ENCODE measurements at regions not wholly inside any gene's neighbourhood (a gene's known extent, or its start where the extent isn't known, plus 50 kb on each side); places are given as distances from the start of the nearest gene placed in this dataset.

- H2AFZ ChIP-seq (ENCODE audit: low read length): no peak overlapping the region
- H3K4me2 ChIP-seq (ENCODE audit: insufficient read depth in 1 of 2, low read depth in 2 of 2, low read length in 2 of 2): no peak overlapping the region
- H2BK12ac ChIP-seq (ENCODE audit: low read depth, low read length): no peak overlapping the region
- H3K23me2 ChIP-seq (ENCODE audit: low read depth, low read length): no peaks in the 10 kb centered on the region
- no peak overlapping the region for H2AK5ac ChIP-seq (ENCODE audit: low read depth, low read length)
- no peaks in the 10 kb centered on the region for H3K36me3 ChIP-seq (ENCODE audit: control insufficient read depth in 2 of 4, insufficient read depth in 4 of 4, low read length in 3 of 4)
- H3K23ac ChIP-seq (ENCODE audit: insufficient read length): no peak overlapping the region
- no peak for DNase-seq (ENCODE audit: low read depth in 1 of 2, low spot score in 2 of 2)
- no peak overlapping the region for H4K91ac ChIP-seq (replicated peaks; ENCODE audit: insufficient read length, low read length)
- ChIA-PET CTCF (ENCODE audit: partially characterized antibody) (interaction anchor here (0.6 to 1.7 kb wide), 6 partner anchors 24 to 675 kb away, joined by 3 to 6 read pairs (median 3); no protein-coding TSS in a partner anchor), POLR2A (ENCODE audit: partially characterized antibody) (interaction anchor here (1.2 kb wide), 1 partner anchor 23 kb away, joined by 3 read pairs; no protein-coding TSS in a partner anchor)
- H3K4me1 ChIP-seq (replicated peaks in 1 of 4; ENCODE audit: control insufficient read depth in 3 of 4, insufficient read depth in 4 of 4, low read length in 3 of 4): peaks cover 0 to 5% (median 4%) of the 10 kb centered on the region in 4 experiments; a peak in 3 of 7 replicates
- H3K79me2 ChIP-seq (ENCODE audit: control insufficient read depth in 1 of 2, insufficient read depth in 2 of 2, low read length in 2 of 2): no peaks in the 10 kb centered on the region
- H4K8ac ChIP-seq (ENCODE audit: extremely low read depth, insufficient read depth, low read length): no peak overlapping the region
- H2BK120ac ChIP-seq (replicated peaks; ENCODE audit: low read depth, low read length): no peak overlapping the region
- 80% methylated on average over 3 of the region's 3 CpGs; no CpG with 5 or more reads in 1 of the 2 experiments for WGBS, 2 experiments (ENCODE audit: extremely low coverage in 1 of 2, insufficient coverage in 1 of 2, insufficient read length in 1 of 2, insufficient replicate concordance in 2 of 2, low coverage in 1 of 2, low lambda C conversion rate in 2 of 2, missing lambda C conversion rate in 1 of 2)
- H4K20me1 ChIP-seq (replicated peaks in 1 of 2; ENCODE audit: control insufficient read depth in 1 of 2, insufficient read depth in 2 of 2, low read length in 2 of 2): no peaks in the 10 kb centered on the region
- no peak for FAIRE-seq
- no peak overlapping the region for H3K56ac ChIP-seq (replicated peaks; ENCODE audit: insufficient read length, low read depth, low read length)
- H3K27me3 ChIP-seq (replicated peaks in 1 of 4; ENCODE audit: control insufficient read depth in 3 of 4, extremely low read depth in 1 of 4, insufficient read depth in 3 of 4, low read length in 3 of 4): no peaks in the 10 kb centered on the region
- H4K5ac ChIP-seq (ENCODE audit: insufficient read length, low read depth, low read length): no peak overlapping the region
- no peak overlapping the region for H3K4ac ChIP-seq (replicated peaks; ENCODE audit: insufficient read length, low read depth, low read length)
- H3K14ac ChIP-seq (ENCODE audit: insufficient read length): no peak overlapping the region
- H2BK15ac ChIP-seq (ENCODE audit: low read length): no peak overlapping the region
- H3K79me1 ChIP-seq (ENCODE audit: low read depth, low read length): no peaks in the 10 kb centered on the region
- H2BK5ac ChIP-seq (ENCODE audit: low read depth, low read length): no peak overlapping the region
- no peak overlapping the region for H2BK20ac ChIP-seq (ENCODE audit: low read length)
- no peak overlapping the region for H3K4me3 ChIP-seq (ENCODE audit: extremely low read depth in 1 of 4, insufficient read depth in 2 of 4, low read depth in 3 of 4, low read length in 4 of 4)
- H3K27ac ChIP-seq (ENCODE audit: low read depth, low read length): no peak overlapping the region
- no peak overlapping the region for H3K9ac ChIP-seq (replicated peaks in 1 of 4; ENCODE audit: extremely low read depth in 1 of 4, low read depth in 3 of 4, low read length in 3 of 4)
- H3K18ac ChIP-seq (ENCODE audit: extremely low read depth, low read length): no peak overlapping the region
- no peaks in the 10 kb centered on the region for H3K9me3 ChIP-seq (ENCODE audit: insufficient read depth in 2 of 2, low read depth in 1 of 2, low read length in 1 of 2)
- no peak for TF ChIP-seq RAD21 (IDR thresholded peaks at IDR 0.05 in 1 of 2, conservative IDR thresholded peaks at IDR 0.05 in 1 of 2; ENCODE audit: low read depth in 2 of 2, low read length in 2 of 2)
- TF ChIP-seq CTBP2 (IDR thresholded peaks at IDR 0.05; ENCODE audit: borderline replicate concordance, insufficient read depth, insufficient read length, low read length): no peak
- no peak for TF ChIP-seq BRCA1 (IDR thresholded peaks at IDR 0.05; ENCODE audit: low read depth, low read length)
- TF ChIP-seq YY1 (IDR thresholded peaks at IDR 0.05; ENCODE audit: low read depth, low read length): no peak
- no peak for TF ChIP-seq SUZ12 (IDR thresholded peaks at IDR 0.05; ENCODE audit: low read length)
- TF ChIP-seq BCL11A (IDR thresholded peaks at IDR 0.05; ENCODE audit: low read depth in 2 of 2, low read length in 2 of 2): no peak
- TF ChIP-seq FOSL1 (IDR thresholded peaks at IDR 0.05; ENCODE audit: insufficient read depth, low read depth, low read length): no peak
- TF ChIP-seq POU5F1 (IDR thresholded peaks at IDR 0.05; ENCODE audit: low read depth, low read length): no peak
- no peak for TF ChIP-seq CREB1 (IDR thresholded peaks at IDR 0.05)
- no peak for TF ChIP-seq POLR2A (IDR thresholded peaks at IDR 0.05; ENCODE audit: control extremely low read depth in 1 of 2, low read depth in 2 of 2, low read length in 2 of 2)
- TF ChIP-seq, protein P1, sequence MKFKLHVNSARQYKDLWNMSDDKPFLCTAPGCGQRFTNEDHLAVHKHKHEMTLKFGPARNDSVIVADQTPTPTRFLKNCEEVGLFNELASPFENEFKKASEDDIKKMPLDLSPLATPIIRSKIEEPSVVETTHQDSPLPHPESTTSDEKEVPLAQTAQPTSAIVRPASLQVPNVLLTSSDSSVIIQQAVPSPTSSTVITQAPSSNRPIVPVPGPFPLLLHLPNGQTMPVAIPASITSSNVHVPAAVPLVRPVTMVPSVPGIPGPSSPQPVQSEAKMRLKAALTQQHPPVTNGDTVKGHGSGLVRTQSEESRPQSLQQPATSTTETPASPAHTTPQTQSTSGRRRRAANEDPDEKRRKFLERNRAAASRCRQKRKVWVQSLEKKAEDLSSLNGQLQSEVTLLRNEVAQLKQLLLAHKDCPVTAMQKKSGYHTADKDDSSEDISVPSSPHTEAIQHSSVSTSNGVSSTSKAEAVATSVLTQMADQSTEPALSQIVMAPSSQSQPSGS (IDR thresholded peaks at IDR 0.05; ENCODE audit: low read length): no peak
- TF ChIP-seq ASH2L (IDR thresholded peaks at IDR 0.05; ENCODE audit: low read length): no peak
- no peak for TF ChIP-seq TAF1 (IDR thresholded peaks at IDR 0.05; ENCODE audit: low read depth, low read length)
- TF ChIP-seq MAFK (IDR thresholded peaks at IDR 0.05; ENCODE audit: low read depth, low read length): no peak
These were observed 65.9 kb upstream of the PRKG1 start for GRCh38 chr10:51008346-51008745.

Data from H1 (cell line).